ENCODE measurements at regions not wholly inside any gene's neighbourhood (a gene's known extent, or its start where the extent isn't known, plus 50 kb on each side); places are given as distances from the start of the nearest gene placed in this dataset.

GRCh38 chr4:179563741-179564140 lies 2121.5 kb upstream of the AGA start:
- Histone ChIP-seq H3K4me1 (ENCODE audit: control insufficient read depth, insufficient read depth, low read length, poor library complexity, severe bottlenecking) (no peaks in the 10 kb centered on the region), H3K9me3 (ENCODE audit: control insufficient read depth, low read length) (no peaks in the 10 kb centered on the region), H3K36me3 (ENCODE audit: control insufficient read depth, insufficient read depth, low read length) (no peaks in the 10 kb centered on the region), H3K27ac (ENCODE audit: low read depth, low read length, severe bottlenecking) (no peak overlapping the region), H3K4me3 (ENCODE audit: extremely low read depth, insufficient read depth, low read length, poor library complexity, severe bottlenecking) (no peak overlapping the region)
- WGBS, 2 experiments (ENCODE audit: insufficient coverage in 2 of 2), result 92 to 100% methylated on average over 3 to 4 of the region's 4 CpGs

DNA sequence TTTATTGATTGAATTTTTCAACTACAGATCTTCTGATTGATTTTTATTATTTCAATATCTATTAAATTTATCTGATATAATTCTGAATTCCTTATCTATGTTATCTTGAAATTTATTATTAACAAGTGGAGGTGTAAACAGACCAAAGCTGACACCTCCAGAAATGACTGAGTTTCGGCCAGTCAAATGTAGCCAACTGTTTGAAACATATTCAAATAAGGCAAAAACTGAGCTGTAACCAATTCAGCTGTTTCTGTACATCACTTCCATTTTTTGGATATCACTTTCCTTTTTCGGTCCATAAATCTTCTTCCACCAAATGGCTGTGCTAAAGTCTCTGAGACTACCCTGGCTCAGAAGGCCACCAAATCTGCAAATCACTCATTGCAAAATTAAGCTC lies 2127.3 kb upstream of the AGA start:
- Histone ChIP-seq H3K27ac (ENCODE audit: low read depth, low read length, severe bottlenecking) (no peak overlapping the region), H3K36me3 (ENCODE audit: control insufficient read depth, insufficient read depth, low read length) (no peaks in the 10 kb centered on the region), H3K4me1 (ENCODE audit: control insufficient read depth, insufficient read depth, low read length, poor library complexity, severe bottlenecking) (no peaks in the 10 kb centered on the region), H3K9me3 (ENCODE audit: control insufficient read depth, low read length) (no peaks in the 10 kb centered on the region), H3K4me3 (ENCODE audit: extremely low read depth, insufficient read depth, low read length, poor library complexity, severe bottlenecking) (no peak overlapping the region)
- WGBS, 2 experiments (ENCODE audit: insufficient coverage in 2 of 2), result 43 to 83% methylated on average over 1 to 2 of the region's 2 CpGs

DNA sequence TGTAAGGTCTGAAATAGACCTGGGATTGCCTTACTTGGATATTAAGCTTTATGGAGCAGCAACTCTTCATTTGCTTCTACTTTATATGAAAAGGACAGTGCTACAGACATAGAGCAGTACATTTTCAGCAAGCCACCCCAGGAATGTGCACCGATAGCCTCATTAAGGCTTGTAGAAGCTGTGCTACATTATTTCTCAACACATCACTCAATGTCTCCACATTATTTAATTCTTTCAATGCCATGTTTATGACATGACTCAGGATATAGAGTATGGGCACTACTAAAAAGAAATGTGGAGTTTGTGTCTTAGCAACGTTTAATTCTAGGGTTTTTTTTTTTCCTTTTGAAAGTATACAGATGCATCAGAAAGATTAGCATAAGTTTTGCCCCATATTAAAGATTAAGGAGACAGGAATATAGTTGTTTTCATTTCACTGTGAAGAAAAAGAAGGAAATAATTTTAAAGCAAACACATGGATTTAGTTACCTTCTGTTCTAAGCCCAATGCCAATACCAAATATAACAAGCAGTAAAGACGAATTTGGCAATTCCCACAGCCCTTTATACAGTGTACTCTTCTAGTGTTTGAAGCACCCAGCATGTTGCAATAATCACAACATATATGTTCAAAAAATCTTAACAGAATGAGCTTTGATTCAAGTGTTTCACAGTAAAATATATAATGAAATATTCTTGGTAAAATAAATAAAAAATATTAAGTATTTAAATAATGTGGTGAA lies 2140.1 kb upstream of the AGA start:
- Histone ChIP-seq H3K4me1 (ENCODE audit: control insufficient read depth, insufficient read depth, low read length, poor library complexity, severe bottlenecking) (peaks cover 6% of the 10 kb centered on the region), H3K4me3 (ENCODE audit: extremely low read depth, insufficient read depth, low read length, poor library complexity, severe bottlenecking) (no peak overlapping the region), H3K36me3 (ENCODE audit: control insufficient read depth, insufficient read depth, low read length) (no peaks in the 10 kb centered on the region), H3K27ac (ENCODE audit: low read depth, low read length, severe bottlenecking) (no peak overlapping the region), H3K9me3 (ENCODE audit: control insufficient read depth, low read length) (no peaks in the 10 kb centered on the region)
- WGBS, 2 experiments (ENCODE audit: insufficient coverage in 2 of 2), result 63% methylated on average over 2 of the region's 3 CpGs; no CpG with 5 or more reads in 1 of the 2 experiments

- H3K9me3 ChIP-seq (ENCODE audit: control insufficient read depth, low read length), result no peaks in the 10 kb centered on the region
- no peak overlapping the region for H3K27ac ChIP-seq (ENCODE audit: low read depth, low read length, severe bottlenecking)
- WGBS, 2 experiments (ENCODE audit: insufficient coverage in 2 of 2), result 38 to 42% methylated on average over 4 of the region's 4 CpGs
- H3K4me1 ChIP-seq (ENCODE audit: control insufficient read depth, insufficient read depth, low read length, poor library complexity, severe bottlenecking), result peaks cover 6% of the 10 kb centered on the region
- H3K36me3 ChIP-seq (ENCODE audit: control insufficient read depth, insufficient read depth, low read length), result no peaks in the 10 kb centered on the region
- no peak overlapping the region for H3K4me3 ChIP-seq (ENCODE audit: extremely low read depth, insufficient read depth, low read length, poor library complexity, severe bottlenecking)
These were observed 2141.0 kb upstream of the AGA start for GRCh38 chr4:179583221-179583620.

DNA sequence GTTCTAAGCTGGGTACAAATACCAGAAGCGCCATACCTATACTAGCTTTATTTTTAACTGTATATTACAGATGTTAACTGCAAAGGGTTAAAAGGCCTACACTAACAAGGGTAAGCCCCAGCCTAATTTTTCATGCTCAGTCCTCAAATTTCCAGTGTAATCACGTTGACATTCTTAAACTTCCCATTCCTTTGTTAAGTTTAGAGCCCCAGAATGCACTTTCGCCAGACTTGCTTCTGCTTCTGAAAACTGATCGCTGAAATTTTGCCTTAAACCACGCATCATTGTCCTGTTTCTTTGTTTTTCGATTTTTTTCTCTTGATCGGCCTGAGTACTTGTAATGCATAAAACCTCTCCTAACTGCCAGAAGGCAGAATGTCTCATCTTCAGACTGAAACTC lies 2141.9 kb upstream of the AGA start:
- Histone ChIP-seq H3K4me1 (ENCODE audit: control insufficient read depth, insufficient read depth, low read length, poor library complexity, severe bottlenecking) (peaks cover 6% of the 10 kb centered on the region), H3K36me3 (ENCODE audit: control insufficient read depth, insufficient read depth, low read length) (no peaks in the 10 kb centered on the region), H3K4me3 (ENCODE audit: extremely low read depth, insufficient read depth, low read length, poor library complexity, severe bottlenecking) (no peak overlapping the region), H3K27ac (ENCODE audit: low read depth, low read length, severe bottlenecking) (no peak overlapping the region), H3K9me3 (ENCODE audit: control insufficient read depth, low read length) (no peaks in the 10 kb centered on the region)
- 78 to 79% methylated on average over 4 to 6 of the region's 7 CpGs for WGBS, 2 experiments (ENCODE audit: insufficient coverage in 2 of 2)

GRCh38 chr4:179585761-179586160 lies 2143.5 kb upstream of the AGA start:
- Histone ChIP-seq H3K4me1 (ENCODE audit: control insufficient read depth, insufficient read depth, low read length, poor library complexity, severe bottlenecking) (peaks cover 6% of the 10 kb centered on the region), H3K4me3 (ENCODE audit: extremely low read depth, insufficient read depth, low read length, poor library complexity, severe bottlenecking) (no peak overlapping the region), H3K27ac (ENCODE audit: low read depth, low read length, severe bottlenecking) (no peak overlapping the region), H3K9me3 (ENCODE audit: control insufficient read depth, low read length) (no peaks in the 10 kb centered on the region), H3K36me3 (ENCODE audit: control insufficient read depth, insufficient read depth, low read length) (no peaks in the 10 kb centered on the region)
- no CpG with 5 or more reads among the region's 3 CpGs for WGBS, 2 experiments (ENCODE audit: insufficient coverage in 2 of 2)

- no peaks in the 10 kb centered on the region for H3K36me3 ChIP-seq (ENCODE audit: control insufficient read depth, insufficient read depth, low read length)
- peaks cover 6% of the 10 kb centered on the region for H3K4me1 ChIP-seq (ENCODE audit: control insufficient read depth, insufficient read depth, low read length, poor library complexity, severe bottlenecking)
- no peaks in the 10 kb centered on the region for H3K9me3 ChIP-seq (ENCODE audit: control insufficient read depth, low read length)
- no peak overlapping the region for H3K27ac ChIP-seq (ENCODE audit: low read depth, low read length, severe bottlenecking)
- WGBS, 2 experiments (ENCODE audit: insufficient coverage in 2 of 2), result 89 to 92% methylated on average over 7 of the region's 8 CpGs
- H3K4me3 ChIP-seq (ENCODE audit: extremely low read depth, insufficient read depth, low read length, poor library complexity, severe bottlenecking), result no peak overlapping the region
These were observed 2144.2 kb upstream of the AGA start for GRCh38 chr4:179586460-179586859.

DNA sequence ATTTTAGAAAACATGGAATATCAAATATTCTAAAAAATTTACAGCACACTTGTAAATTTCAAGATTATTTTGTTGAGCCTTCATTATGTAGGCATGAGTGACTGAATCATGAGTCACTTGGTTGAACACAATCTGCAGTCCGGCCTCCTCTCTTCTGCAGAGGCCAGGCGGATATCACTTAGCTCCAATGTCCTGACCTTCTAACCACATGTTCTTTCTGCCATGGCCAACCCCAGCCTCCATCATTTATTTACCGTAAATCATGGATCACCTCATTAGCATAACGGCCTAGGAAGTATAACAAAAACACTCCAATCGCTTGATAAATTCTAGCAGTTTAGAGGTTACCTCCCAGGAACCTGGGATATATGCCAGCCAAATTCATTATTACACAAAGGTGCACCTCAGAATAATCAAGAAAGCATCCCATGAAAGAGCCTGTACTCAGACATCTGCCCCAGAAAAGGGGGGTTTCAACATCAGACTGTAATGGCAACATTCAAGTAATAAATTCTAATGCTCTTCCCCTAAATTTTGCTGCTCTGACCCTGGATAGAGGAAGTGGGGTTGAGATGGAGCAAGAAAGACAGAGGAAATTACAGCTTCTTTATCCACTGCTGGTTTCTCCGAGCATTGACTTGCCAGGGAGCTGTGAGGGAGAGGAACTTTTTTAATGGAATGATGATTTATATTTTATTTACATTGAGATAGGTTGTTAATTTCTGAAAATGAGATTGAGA lies 2153.6 kb upstream of the AGA start:
- no peak overlapping the region for H3K4me3 ChIP-seq (ENCODE audit: extremely low read depth, insufficient read depth, low read length, poor library complexity, severe bottlenecking)
- no peaks in the 10 kb centered on the region for H3K36me3 ChIP-seq (ENCODE audit: control insufficient read depth, insufficient read depth, low read length)
- H3K4me1 ChIP-seq (ENCODE audit: control insufficient read depth, insufficient read depth, low read length, poor library complexity, severe bottlenecking), result no peaks in the 10 kb centered on the region
- no peaks in the 10 kb centered on the region for H3K9me3 ChIP-seq (ENCODE audit: control insufficient read depth, low read length)
- WGBS, 2 experiments (ENCODE audit: insufficient coverage in 2 of 2), result 87% methylated on average over 5 of the region's 6 CpGs
- H3K27ac ChIP-seq (ENCODE audit: low read depth, low read length, severe bottlenecking), result no peak overlapping the region

- Histone ChIP-seq H3K9me3 (ENCODE audit: control insufficient read depth, low read length) (no peaks in the 10 kb centered on the region), H3K4me1 (ENCODE audit: control insufficient read depth, insufficient read depth, low read length, poor library complexity, severe bottlenecking) (no peaks in the 10 kb centered on the region)
- WGBS, 2 experiments (ENCODE audit: insufficient coverage in 2 of 2), result no CpG with 5 or more reads among the region's 2 CpGs
These were observed 2154.4 kb upstream of the AGA start for GRCh38 chr4:179596621-179597020.

GRCh38 chr4:179597301-179597700 lies 2155.1 kb upstream of the AGA start:
- Histone ChIP-seq H3K36me3 (ENCODE audit: control insufficient read depth, insufficient read depth, low read length) (no peaks in the 10 kb centered on the region), H3K27ac (ENCODE audit: low read depth, low read length, severe bottlenecking) (no peak overlapping the region), H3K9me3 (ENCODE audit: control insufficient read depth, low read length) (no peaks in the 10 kb centered on the region), H3K4me3 (ENCODE audit: extremely low read depth, insufficient read depth, low read length, poor library complexity, severe bottlenecking) (no peak overlapping the region), H3K4me1 (ENCODE audit: control insufficient read depth, insufficient read depth, low read length, poor library complexity, severe bottlenecking) (no peaks in the 10 kb centered on the region)
- 51 to 76% methylated on average over 2 of the region's 2 CpGs for WGBS, 2 experiments (ENCODE audit: insufficient coverage in 2 of 2)

More at GRCh38 chr4:179596621-179597020, 2154.4 kb upstream of the AGA start:
- Histone ChIP-seq H3K4me3 (ENCODE audit: extremely low read depth, insufficient read depth, low read length, poor library complexity, severe bottlenecking) (no peak overlapping the region), H3K36me3 (ENCODE audit: control insufficient read depth, insufficient read depth, low read length) (no peaks in the 10 kb centered on the region), H3K27ac (ENCODE audit: low read depth, low read length, severe bottlenecking) (no peak overlapping the region)

DNA sequence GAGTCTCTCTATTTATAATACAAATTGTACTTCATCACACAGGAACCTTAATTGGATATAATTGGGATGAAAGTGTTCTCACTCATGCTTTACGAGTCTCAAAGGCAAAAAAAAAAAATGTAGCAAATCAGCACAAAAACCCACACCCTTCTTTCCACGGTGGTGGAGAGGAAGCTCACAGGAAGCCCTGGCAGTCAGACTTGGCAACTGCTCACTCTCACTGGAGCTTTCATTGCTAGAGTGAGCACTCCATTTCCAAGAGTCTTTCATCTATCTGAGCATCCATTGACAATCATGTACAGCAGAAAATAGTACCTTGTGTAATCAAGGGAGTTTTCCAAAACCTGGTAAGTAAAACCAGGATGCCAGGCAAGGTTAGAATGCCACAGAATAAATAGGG lies 2159.4 kb upstream of the AGA start:
- 60% methylated on average over 1 of the region's 2 CpGs; no CpG with 5 or more reads in 1 of the 2 experiments for WGBS, 2 experiments (ENCODE audit: insufficient coverage in 2 of 2)
- no peak overlapping the region for H3K27ac ChIP-seq (ENCODE audit: low read depth, low read length, severe bottlenecking)
- no peaks in the 10 kb centered on the region for H3K4me1 ChIP-seq (ENCODE audit: control insufficient read depth, insufficient read depth, low read length, poor library complexity, severe bottlenecking)
- no peak overlapping the region for H3K4me3 ChIP-seq (ENCODE audit: extremely low read depth, insufficient read depth, low read length, poor library complexity, severe bottlenecking)
- H3K9me3 ChIP-seq (ENCODE audit: control insufficient read depth, low read length), result no peaks in the 10 kb centered on the region
- H3K36me3 ChIP-seq (ENCODE audit: control insufficient read depth, insufficient read depth, low read length), result no peaks in the 10 kb centered on the region

Data from mesodermal cell (in vitro differentiated cells).